ENCODE measurements at regions not wholly inside any gene's neighbourhood (a gene's known extent, or its start where the extent isn't known, plus 50 kb on each side); places are given as distances from the start of the nearest gene placed in this dataset.

DNA sequence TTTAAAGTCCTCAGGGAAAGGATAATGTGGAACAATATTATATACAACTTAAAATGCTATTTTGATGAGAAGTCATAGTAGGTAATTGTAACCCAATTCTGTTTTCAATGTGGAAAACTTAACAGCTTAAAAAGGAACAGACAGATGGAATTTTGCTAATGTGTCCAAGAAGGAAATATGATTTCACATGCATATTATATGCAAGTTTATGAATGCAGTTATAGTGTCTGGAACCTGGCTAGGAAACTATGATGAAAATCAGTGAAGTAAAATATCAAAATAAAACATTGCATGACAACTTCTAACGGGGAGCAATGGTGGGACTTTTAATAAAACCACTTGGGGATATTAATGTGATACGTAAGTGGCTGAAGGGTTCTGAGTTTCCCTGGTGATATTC lies 152.6 kb upstream of the HAND2 start:
- no peak for TF ChIP-seq POLR2A (IDR thresholded peaks at IDR 0.05)
- TF ChIP-seq, protein P1, sequence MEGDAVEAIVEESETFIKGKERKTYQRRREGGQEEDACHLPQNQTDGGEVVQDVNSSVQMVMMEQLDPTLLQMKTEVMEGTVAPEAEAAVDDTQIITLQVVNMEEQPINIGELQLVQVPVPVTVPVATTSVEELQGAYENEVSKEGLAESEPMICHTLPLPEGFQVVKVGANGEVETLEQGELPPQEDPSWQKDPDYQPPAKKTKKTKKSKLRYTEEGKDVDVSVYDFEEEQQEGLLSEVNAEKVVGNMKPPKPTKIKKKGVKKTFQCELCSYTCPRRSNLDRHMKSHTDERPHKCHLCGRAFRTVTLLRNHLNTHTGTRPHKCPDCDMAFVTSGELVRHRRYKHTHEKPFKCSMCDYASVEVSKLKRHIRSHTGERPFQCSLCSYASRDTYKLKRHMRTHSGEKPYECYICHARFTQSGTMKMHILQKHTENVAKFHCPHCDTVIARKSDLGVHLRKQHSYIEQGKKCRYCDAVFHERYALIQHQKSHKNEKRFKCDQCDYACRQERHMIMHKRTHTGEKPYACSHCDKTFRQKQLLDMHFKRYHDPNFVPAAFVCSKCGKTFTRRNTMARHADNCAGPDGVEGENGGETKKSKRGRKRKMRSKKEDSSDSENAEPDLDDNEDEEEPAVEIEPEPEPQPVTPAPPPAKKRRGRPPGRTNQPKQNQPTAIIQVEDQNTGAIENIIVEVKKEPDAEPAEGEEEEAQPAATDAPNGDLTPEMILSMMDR (IDR thresholded peaks at IDR 0.05 in 4 of 5, conservative IDR thresholded peaks at IDR 0.05 in 1 of 5): no peak
